ENCODE measurements at regions not wholly inside any gene's neighbourhood (a gene's known extent, or its start where the extent isn't known, plus 50 kb on each side); places are given as distances from the start of the nearest gene placed in this dataset.
"Not testable (repeated sequence)": the region's sequence is repeated elsewhere in the genome, so short reads cannot be mapped to it uniquely, and the experiment has no call there.

GRCh38 chrX:55326985-55327384 is 62.3 kb upstream of the PAGE3 start:
- no peak for FAIRE-seq

DNA sequence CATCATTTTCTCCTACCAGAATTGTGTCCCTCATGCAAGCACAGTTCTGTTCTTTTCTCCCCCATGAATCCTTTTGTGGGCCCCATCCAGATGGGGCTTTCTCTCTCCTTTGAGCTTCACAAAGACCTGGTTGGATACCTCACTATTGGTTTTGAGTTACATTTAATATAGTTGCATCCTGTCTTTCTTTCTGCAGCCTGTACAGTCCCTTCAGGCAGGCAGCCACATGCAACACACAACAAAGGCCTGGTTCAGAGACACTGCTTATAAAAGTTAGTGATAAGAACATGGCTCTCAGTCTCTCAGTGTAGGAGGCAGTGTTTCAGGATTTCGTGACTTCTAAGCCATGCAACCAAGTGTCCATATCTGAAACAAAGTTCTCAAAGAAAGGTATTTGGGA is 70.6 kb upstream of the PAGE3 start:
- DNase-seq (ENCODE audit: insufficient read length, low spot score) (no peak), FAIRE-seq (no peak)

More at GRCh38 chrX:55326985-55327384, 62.3 kb upstream of the PAGE3 start:
- no peak for DNase-seq (ENCODE audit: insufficient read length, low spot score)

DNA sequence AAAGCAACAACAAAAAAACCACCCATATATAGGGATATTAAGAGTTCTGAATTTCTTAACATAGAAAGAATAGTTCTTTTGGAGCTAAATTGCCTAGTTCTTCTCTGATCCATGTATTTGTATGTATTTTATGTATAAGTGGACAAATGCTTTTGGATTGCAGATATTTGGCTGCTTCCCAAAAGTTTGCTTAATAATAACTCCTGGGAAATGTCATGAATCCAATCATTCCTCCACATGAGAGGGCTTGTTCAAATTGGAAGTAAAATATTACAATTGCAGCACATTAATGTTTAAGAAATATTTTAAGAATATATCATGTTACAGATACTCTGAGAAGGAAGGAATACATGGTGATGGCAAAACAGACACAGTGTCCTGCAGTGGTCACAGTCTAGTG is 71.5 kb upstream of the PAGE3 start:
- DNase-seq (ENCODE audit: insufficient read length, low spot score) (no peak), FAIRE-seq (no peak)

- FAIRE-seq: no peak
- DNase-seq (ENCODE audit: insufficient read length, low spot score): no peak
Observed at GRCh38 chrX:55340896-55341433, 76.2 kb upstream of the PAGE3 start.

GRCh38 chrX:55342533-55343501 is 78.1 kb upstream of the PAGE3 start:
- DNase-seq (ENCODE audit: insufficient read length, low spot score) (peak; percentile 1), FAIRE-seq (no peak)

DNA sequence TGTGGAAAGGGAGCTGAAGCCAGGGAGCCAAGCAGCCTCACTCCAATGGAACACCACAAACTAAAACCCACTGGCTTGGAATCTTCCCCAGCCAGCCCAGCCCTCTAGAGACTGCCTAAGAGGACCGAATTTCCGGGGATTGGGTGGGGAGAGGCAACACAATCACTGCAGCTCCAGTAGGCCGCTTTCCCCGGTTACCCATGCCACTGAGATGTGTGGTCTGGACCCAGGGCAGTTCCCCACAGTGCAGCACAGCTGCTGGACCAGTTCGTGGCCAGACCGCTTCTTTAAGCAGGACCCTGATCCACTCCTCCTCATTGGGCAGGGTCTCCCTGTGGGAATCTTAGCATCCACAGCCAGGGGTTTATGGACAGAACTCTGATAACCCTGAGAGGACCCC is 91.9 kb upstream of the PAGE3 start:
- FAIRE-seq (no peak), DNase-seq (ENCODE audit: insufficient read length, low spot score) (no peak)

DNA sequence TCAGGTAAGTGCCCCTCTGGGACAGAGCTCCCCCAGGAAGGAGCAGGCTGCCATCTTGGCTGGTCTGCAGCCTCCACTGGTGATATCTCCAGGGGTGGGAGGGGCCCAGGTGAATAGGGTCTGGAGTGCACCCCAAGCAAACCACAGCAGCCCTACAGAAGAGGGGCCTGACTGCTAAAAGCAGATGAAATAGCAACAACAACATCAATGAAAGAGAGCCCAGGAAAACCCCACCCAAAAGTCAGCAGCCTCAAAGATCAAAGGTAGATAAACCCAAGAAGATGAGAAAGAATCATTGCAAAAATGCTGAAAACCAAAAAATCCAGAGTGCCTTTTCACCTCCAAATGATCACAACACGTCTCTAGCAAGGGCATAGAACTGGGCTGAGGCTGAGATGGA is 92.5 kb upstream of the PAGE3 start:
- FAIRE-seq (no peak), DNase-seq (ENCODE audit: insufficient read length, low spot score) (no peak)

DNA sequence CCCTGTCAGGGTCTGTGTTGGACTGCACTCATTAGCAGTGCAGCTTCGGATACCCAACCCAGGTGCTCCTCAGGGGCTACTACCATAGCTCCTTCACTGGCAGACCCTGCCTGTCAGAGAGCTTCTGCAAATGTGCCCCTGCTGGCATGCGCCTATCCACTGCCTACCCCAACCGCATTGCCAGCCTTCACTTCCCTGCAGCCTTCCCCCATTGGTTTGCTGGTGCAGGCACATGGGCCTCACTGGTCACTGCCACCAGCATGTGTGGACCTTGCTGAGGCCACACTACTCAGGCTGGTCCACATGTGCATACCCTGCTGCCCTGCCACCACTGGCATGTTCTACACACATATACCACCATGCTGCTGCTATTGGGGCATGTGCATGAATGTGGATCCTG is 72.5 kb upstream of the MAGEH1 start:
- DNase-seq (ENCODE audit: insufficient read length, low spot score) (no peak), FAIRE-seq (no peak)

GRCh38 chrX:55389376-55389775 is 62.6 kb upstream of the MAGEH1 start:
- FAIRE-seq: no peak

DNA sequence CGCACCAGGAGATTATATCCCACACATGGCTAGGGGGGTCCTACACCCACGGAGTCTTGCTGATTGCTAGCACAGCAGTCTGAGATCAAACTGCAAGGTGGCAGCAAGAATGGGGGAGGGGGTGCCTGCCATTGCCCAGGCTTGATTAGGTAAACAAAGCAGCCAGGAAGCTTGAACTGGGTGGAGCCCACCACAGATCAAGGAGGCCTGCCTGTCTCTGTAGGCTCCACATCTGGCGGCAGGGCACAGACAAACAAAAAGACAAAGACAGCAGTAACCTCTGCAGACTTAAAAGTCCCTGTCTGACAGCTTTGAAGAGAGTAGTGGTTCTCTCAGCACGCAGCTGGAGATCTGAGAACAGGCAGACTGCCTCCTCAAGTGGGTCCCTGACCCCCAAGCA is 55.1 kb upstream of the MAGEH1 start:
- not testable (repeated sequence) for FAIRE-seq; DNase-seq (ENCODE audit: insufficient read length, low spot score)

More at GRCh38 chrX:55389376-55389775, 62.6 kb upstream of the MAGEH1 start:
- DNase-seq (ENCODE audit: insufficient read length, low spot score): no peak

All from HTR-8/SVneo (cell line).